Nephron (organoid): ENCODE measurements at regions not wholly inside any gene's neighbourhood (a gene's known extent, or its start where the extent isn't known, plus 50 kb on each side); places are given as distances from the start of the nearest gene placed in this dataset.

Experiments used
- H3K27ac Mint-ChIP-seq, 3 experiments: 2 replicates each; pipeline ENCODE4 v1.8.0; 2020; ENCODE audit warnings: mixed read lengths in 3 of 3, mild to moderate bottlenecking in 2 of 3, moderate library complexity in 1 of 3
- H3K27me3 Mint-ChIP-seq: 2 replicates; pipeline ENCODE4 v1.8.0; 2021; ENCODE audit warnings: low read depth, mild to moderate bottlenecking, moderate library complexity, mixed read lengths
- H3K36me3 Mint-ChIP-seq: 2 replicates; pipeline ENCODE4 v1.8.0; 2020; ENCODE audit warnings: low read depth, mixed read lengths
- H3K4me1 Mint-ChIP-seq: 2 replicates; pipeline ENCODE4 v1.8.0; 2020; ENCODE audit warnings: mixed read lengths
- H3K4me3 Mint-ChIP-seq, 3 experiments: 2 replicates each; pipeline ENCODE4 v1.8.0; 2020; ENCODE audit warnings: mild to moderate bottlenecking in 3 of 3, mixed read lengths in 3 of 3, moderate library complexity in 2 of 3
- H3K9me3 Mint-ChIP-seq: 2 replicates; pipeline ENCODE4 v1.8.0; 2020; ENCODE audit warnings: mixed read lengths
- CTCF ChIP-seq, 3 experiments: fragments of 200-600 bp; sonication (generic); IDR thresholded peaks; one replicate each; pipeline ENCODE4 v1.5.0; 2021; ENCODE audit warnings: antibody characterized with exemption in 3 of 3; ENCODE audit not compliant: unreplicated experiment in 3 of 3

DNA sequence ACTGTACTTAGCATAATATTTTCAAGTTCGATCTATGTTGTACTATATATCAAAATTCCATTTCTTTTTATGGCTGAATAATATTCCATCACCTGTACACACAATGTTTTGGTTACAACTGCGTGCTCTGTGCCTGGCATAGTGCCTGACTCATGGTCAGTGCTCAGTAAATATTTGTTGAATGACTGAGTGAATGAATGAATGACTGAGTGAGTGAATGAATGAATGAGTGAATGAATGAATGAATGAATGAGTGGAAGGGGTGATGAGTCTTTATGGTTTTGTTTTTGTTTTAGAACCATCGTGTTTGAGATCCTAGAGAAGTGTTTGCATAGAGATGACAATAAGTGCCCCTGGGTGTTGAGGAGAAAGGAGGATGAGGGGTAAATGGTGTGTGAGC lies 155.3 kb downstream of the MRM1 start:
- no peaks in the 10 kb centered on the region for H3K9me3 Mint-ChIP-seq
- H3K4me3 Mint-ChIP-seq: no peak overlapping the region
- H3K36me3 Mint-ChIP-seq: no peaks in the 10 kb centered on the region
- peaks cover 27% of the 10 kb centered on the region for H3K27me3 Mint-ChIP-seq
- no peaks in the 10 kb centered on the region for H3K4me1 Mint-ChIP-seq
- no peak overlapping the region for H3K27ac Mint-ChIP-seq
- no peak for TF ChIP-seq CTCF (IDR thresholded peaks at IDR 0.05; ENCODE audit: unreplicated experiment in 3 of 3)

GRCh38 chr17:36760425-36760824 lies 159.0 kb downstream of the MRM1 start:
- H3K27ac Mint-ChIP-seq: no peak overlapping the region
- no peak overlapping the region for H3K4me3 Mint-ChIP-seq
- H3K9me3 Mint-ChIP-seq: no peaks in the 10 kb centered on the region
- TF ChIP-seq CTCF (IDR thresholded peaks at IDR 0.05; ENCODE audit: unreplicated experiment in 3 of 3): no peak
- peaks cover 8% of the 10 kb centered on the region for H3K27me3 Mint-ChIP-seq
- H3K4me1 Mint-ChIP-seq: no peaks in the 10 kb centered on the region
- no peaks in the 10 kb centered on the region for H3K36me3 Mint-ChIP-seq

- no peak for TF ChIP-seq CTCF (IDR thresholded peaks at IDR 0.05; ENCODE audit: unreplicated experiment in 3 of 3)
- no peaks in the 10 kb centered on the region for H3K36me3 Mint-ChIP-seq
- no peaks in the 10 kb centered on the region for H3K9me3 Mint-ChIP-seq
- H3K4me3 Mint-ChIP-seq: no peak overlapping the region
- no peak overlapping the region for H3K27ac Mint-ChIP-seq
- H3K4me1 Mint-ChIP-seq: no peaks in the 10 kb centered on the region
- peaks cover 3% of the 10 kb centered on the region for H3K27me3 Mint-ChIP-seq
Observed at GRCh38 chr17:36761203-36761950, 160.0 kb downstream of the MRM1 start.

GRCh38 chr17:36765436-36766043 lies 164.2 kb downstream of the MRM1 start:
- Mint-ChIP-seq H3K36me3 (no peaks in the 10 kb centered on the region), H3K27me3 (peaks cover 15% of the 10 kb centered on the region), H3K9me3 (no peaks in the 10 kb centered on the region), H3K4me3 (no peak overlapping the region), H3K27ac (no peak overlapping the region), H3K4me1 (no peaks in the 10 kb centered on the region)
- TF ChIP-seq CTCF (IDR thresholded peaks at IDR 0.05; ENCODE audit: unreplicated experiment in 3 of 3): no peak

GRCh38 chr17:36768394-36768793 lies 167.0 kb downstream of the MRM1 start:
- Mint-ChIP-seq H3K9me3 (no peaks in the 10 kb centered on the region), H3K27ac (no peak overlapping the region), H3K27me3 (peaks cover 36% of the 10 kb centered on the region), H3K36me3 (no peaks in the 10 kb centered on the region), H3K4me1 (no peaks in the 10 kb centered on the region), H3K4me3 (no peak overlapping the region)
- TF ChIP-seq CTCF (IDR thresholded peaks at IDR 0.05; ENCODE audit: unreplicated experiment in 3 of 3): peak; percentile 28 to 45 (median 33)

- H3K27ac Mint-ChIP-seq: no peak overlapping the region
- peaks cover 58% of the 10 kb centered on the region for H3K27me3 Mint-ChIP-seq
- no peaks in the 10 kb centered on the region for H3K36me3 Mint-ChIP-seq
- no peaks in the 10 kb centered on the region for H3K9me3 Mint-ChIP-seq
- TF ChIP-seq CTCF (IDR thresholded peaks at IDR 0.05; ENCODE audit: unreplicated experiment in 3 of 3): no peak
- peaks cover 5% of the 10 kb centered on the region for H3K4me1 Mint-ChIP-seq
- no peak overlapping the region for H3K4me3 Mint-ChIP-seq
Observed at GRCh38 chr17:36773039-36773438, 164.2 kb upstream of the LHX1 start.
